Vagina (tissue), 2 donors: ENCODE measurements at regions not wholly inside any gene's neighbourhood (a gene's known extent, or its start where the extent isn't known, plus 50 kb on each side); places are given as distances from the start of the nearest gene placed in this dataset.
A peak's percentile ranks its signal among the peaks of the same experiment; 100 is the strongest.

Experiments used
- DNase-seq, 2 donors: peaks; one replicate each; pipeline ENCODE4 v3.0.0-alpha.2; 2017; ENCODE audit errors: extremely low spot score in 2 of 2
- H3K27ac ChIP-seq: fragments of 200-600 bp; sonication (generic); one replicate; pipeline ENCODE4 v1.5.1; 2019
- H3K27me3 ChIP-seq: fragments of 200-600 bp; sonication (generic); one replicate; pipeline ENCODE4 v1.5.1; 2019
- H3K36me3 ChIP-seq, 2 donors: fragments of 200-600 bp; sonication (generic); one replicate each; pipeline ENCODE4 v1.5.1; 2017 to 2019
- H3K4me1 ChIP-seq: fragments of 200-600 bp; sonication (generic); one replicate; pipeline ENCODE4 v1.5.1; 2019
- H3K4me3 ChIP-seq, 2 donors: fragments of 200-600 bp; sonication (generic); 1 replicate in 1 of 2; 2 replicates in 1 of 2; pipeline ENCODE4 v1.5.1; 2016 to 2019
- H3K9me3 ChIP-seq: fragments of 200-600 bp; sonication (generic); one replicate; pipeline ENCODE4 v1.5.1; 2019
- POLR2A ChIP-seq, 2 donors: fragments of 450-650 bp; IDR thresholded peaks; one replicate each; pipeline ENCODE4 v1.6.1; 2017; ENCODE audit warnings: antibody characterized with exemption in 2 of 2, mild to moderate bottlenecking in 2 of 2, moderate library complexity in 2 of 2
- POLR2AphosphoS5 ChIP-seq, 2 donors: sonication (generic); formaldehyde crosslinking; IDR thresholded peaks; one replicate each; pipeline ENCODE4 v1.9.0; 2017; ENCODE audit warnings: antibody characterized with exemption in 2 of 2, mild to moderate bottlenecking in 2 of 2, low read depth in 1 of 2; ENCODE audit not compliant: insufficient read depth in 1 of 2
- intact Hi-C: fragments of 100-400 bp; cut with DNase I; formaldehyde crosslinking; loops from one replicate; pipeline ENCODE4 v1.15.1; 2023
- TF ChIP-seq, protein P1 (sequence below), 3 experiments: fragments of 450-650 bp in 2 of 3; fragments of 200-600 bp in 1 of 3; sonication (generic) in 1 of 3; IDR thresholded peaks; one replicate each; pipeline ENCODE4 v1.5.1; 2017 to 2019; ENCODE audit warnings: antibody characterized with exemption in 3 of 3, mild to moderate bottlenecking in 2 of 3, moderate library complexity in 2 of 3

DNA sequence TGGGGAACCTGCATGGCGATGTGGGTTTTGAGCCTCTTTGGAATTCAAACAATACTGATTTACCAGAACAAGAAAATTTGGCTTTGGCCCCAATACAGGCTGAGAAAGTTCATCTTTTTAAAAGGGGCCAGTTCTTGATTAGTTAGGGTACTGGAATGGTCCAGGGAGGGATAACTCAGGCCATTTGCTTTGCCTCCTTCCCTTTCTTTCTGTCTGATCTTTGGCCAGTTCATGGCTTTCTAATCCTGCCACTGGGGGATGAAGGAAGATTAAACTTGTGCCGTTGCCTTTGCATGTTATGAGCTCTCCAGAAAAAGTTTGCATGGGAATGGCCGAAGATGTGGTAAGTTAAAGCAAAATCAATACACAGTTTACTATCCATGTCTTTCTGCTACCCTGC, 78.4 kb downstream of the ADAMTS15 start:
- no peak overlapping the region for H3K4me3 ChIP-seq
- DNase-seq: peak in 1 of 2 donors; percentile 14
- no peak for TF ChIP-seq POLR2A (IDR thresholded peaks at IDR 0.05)
- TF ChIP-seq, protein P1, sequence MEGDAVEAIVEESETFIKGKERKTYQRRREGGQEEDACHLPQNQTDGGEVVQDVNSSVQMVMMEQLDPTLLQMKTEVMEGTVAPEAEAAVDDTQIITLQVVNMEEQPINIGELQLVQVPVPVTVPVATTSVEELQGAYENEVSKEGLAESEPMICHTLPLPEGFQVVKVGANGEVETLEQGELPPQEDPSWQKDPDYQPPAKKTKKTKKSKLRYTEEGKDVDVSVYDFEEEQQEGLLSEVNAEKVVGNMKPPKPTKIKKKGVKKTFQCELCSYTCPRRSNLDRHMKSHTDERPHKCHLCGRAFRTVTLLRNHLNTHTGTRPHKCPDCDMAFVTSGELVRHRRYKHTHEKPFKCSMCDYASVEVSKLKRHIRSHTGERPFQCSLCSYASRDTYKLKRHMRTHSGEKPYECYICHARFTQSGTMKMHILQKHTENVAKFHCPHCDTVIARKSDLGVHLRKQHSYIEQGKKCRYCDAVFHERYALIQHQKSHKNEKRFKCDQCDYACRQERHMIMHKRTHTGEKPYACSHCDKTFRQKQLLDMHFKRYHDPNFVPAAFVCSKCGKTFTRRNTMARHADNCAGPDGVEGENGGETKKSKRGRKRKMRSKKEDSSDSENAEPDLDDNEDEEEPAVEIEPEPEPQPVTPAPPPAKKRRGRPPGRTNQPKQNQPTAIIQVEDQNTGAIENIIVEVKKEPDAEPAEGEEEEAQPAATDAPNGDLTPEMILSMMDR (IDR thresholded peaks at IDR 0.05): no peak
- no peak for TF ChIP-seq POLR2AphosphoS5 (IDR thresholded peaks at IDR 0.05; ENCODE audit: insufficient read depth in 1 of 2, low read depth in 1 of 2)
- no peaks in the 10 kb centered on the region for H3K27me3 ChIP-seq
- H3K36me3 ChIP-seq: no peaks in the 10 kb centered on the region
- H3K27ac ChIP-seq: no peak overlapping the region
- H3K4me1 ChIP-seq: peaks cover 17% of the 10 kb centered on the region
- no peaks in the 10 kb centered on the region for H3K9me3 ChIP-seq
- intact Hi-C loops: no loop called here

DNA sequence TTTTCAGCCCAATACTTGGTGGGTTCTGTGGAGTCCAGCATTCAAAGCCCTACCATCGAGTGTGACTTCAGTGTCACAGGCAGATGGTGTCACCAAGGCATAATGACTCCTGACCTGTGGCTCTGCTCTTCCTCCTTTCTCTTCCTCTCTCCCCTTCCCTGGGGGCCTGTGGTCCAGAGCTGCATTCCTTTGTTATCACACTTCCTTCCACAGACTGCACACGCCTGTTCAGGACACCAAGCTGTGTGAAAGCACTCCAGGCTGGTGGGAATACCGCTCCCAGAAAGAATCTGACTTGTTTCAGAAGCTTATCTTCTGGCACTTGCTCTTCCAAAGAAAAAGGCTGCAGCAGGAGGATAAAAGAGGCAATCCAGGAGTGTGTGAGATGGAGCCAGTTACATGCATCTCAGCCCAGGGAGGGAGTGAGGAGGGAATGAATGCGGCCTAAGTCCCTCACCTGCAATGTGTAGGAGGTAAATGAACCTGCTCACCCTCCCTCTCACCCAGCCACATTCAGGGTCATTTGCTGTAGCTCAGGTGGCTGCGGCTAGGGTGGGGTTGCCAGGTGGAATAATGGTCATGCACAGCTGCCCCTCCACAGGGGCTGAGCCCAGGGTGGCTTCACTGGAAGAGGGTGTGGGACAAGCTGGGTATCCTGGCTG, 79.3 kb downstream of the ADAMTS15 start:
- Histone ChIP-seq H3K27me3 (no peaks in the 10 kb centered on the region), H3K27ac (no peak overlapping the region), H3K9me3 (no peaks in the 10 kb centered on the region), H3K36me3 (no peaks in the 10 kb centered on the region), H3K4me3 (no peak overlapping the region), H3K4me1 (peaks cover 9% of the 10 kb centered on the region)
- TF ChIP-seq POLR2AphosphoS5 (IDR thresholded peaks at IDR 0.05; ENCODE audit: insufficient read depth in 1 of 2, low read depth in 1 of 2) (no peak), POLR2A (IDR thresholded peaks at IDR 0.05) (no peak)
- TF ChIP-seq, protein P1 (IDR thresholded peaks at IDR 0.05): no peak
- peak in 1 of 2 donors; percentile 72 for DNase-seq
- intact Hi-C loops: no loop called here

DNA sequence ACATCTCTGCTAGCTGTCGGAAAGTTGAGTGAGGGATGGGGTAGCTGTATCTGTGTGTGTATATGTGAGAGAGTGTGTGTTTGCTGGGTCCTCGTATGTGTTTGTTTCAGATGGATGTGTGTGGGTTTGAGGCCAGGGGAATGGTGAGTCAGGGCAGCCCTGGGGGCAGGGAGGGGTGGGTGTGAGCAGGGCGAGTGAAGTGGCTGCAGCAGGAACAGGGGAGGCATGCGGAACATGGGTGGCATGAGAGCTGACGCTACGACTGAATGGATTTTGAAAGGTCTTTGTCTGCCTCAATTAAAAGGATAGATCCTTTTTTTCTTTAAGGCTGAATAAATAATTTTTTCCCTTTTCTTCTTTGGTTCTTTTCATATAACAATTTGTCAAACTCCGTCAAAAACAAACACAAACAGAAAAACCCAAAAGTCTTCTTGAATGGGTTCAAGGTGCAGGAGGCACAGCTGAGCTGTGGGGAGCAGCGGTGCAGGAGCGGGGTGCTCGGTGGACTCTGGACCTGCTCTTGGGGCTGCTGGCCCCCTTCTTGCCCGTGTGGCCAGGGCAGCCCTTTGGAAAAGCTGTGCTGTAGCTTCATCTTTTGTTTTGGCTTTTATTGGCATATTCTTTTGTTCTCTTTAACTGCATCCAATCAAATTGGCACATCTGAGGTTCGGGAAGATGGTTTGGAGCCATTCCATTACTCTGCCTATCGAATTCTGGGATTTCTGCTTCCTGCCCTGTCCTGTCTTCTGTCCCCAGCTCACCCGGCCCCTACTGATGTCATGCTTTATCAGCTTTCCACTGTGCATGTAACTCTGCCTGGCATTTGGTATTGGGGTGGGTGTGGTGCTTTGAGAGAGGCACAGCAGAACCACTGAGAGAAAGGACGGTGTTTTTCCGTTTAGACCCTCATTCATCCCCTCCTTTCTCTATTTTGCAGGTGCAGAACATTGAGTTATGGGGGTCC, 80.1 kb downstream of the ADAMTS15 start:
- Histone ChIP-seq H3K27ac (no peak overlapping the region), H3K36me3 (no peaks in the 10 kb centered on the region), H3K27me3 (no peaks in the 10 kb centered on the region), H3K4me1 (peaks cover 1% of the 10 kb centered on the region), H3K9me3 (no peaks in the 10 kb centered on the region), H3K4me3 (no peak overlapping the region)
- TF ChIP-seq, protein P1 (IDR thresholded peaks at IDR 0.05): no peak
- TF ChIP-seq POLR2A (IDR thresholded peaks at IDR 0.05) (no peak), POLR2AphosphoS5 (IDR thresholded peaks at IDR 0.05; ENCODE audit: insufficient read depth in 1 of 2, low read depth in 1 of 2) (no peak)
- DNase-seq: peak in 1 of 2 donors; percentile 69
- intact Hi-C loops: no loop called here

DNA sequence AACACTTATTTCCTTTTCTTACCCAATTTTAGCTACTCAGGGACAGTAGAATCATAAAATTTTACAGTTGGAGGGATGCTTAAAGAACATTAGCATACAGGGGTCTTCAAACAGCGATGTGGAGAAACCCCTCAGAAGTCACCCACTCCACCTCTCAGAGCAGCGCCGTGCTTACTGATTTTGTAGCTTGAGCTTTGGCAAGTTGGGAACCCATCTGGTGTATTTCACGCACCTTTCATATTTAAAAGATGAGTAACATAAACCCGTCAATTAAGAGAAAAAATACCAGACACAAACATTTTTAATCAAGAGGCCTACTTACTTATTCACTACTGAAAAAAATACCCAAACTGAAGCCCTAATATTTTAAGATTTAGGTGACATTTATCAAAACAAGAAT, 80.9 kb downstream of the ADAMTS15 start:
- TF ChIP-seq POLR2A (IDR thresholded peaks at IDR 0.05) (no peak), POLR2AphosphoS5 (IDR thresholded peaks at IDR 0.05; ENCODE audit: insufficient read depth in 1 of 2, low read depth in 1 of 2) (no peak)
- TF ChIP-seq, protein P1 (IDR thresholded peaks at IDR 0.05): no peak
- no peak overlapping the region for H3K4me3 ChIP-seq
- DNase-seq: peak in 1 of 2 donors; percentile 22
- no peaks in the 10 kb centered on the region for H3K4me1 ChIP-seq
- no peaks in the 10 kb centered on the region for H3K9me3 ChIP-seq
- no peaks in the 10 kb centered on the region for H3K27me3 ChIP-seq
- no peaks in the 10 kb centered on the region for H3K36me3 ChIP-seq
- intact Hi-C loops: no loop called here
- H3K27ac ChIP-seq: no peak overlapping the region
